Suppressor macrophage treated with lipopolysaccharide for 4 hours (primary cell): ENCODE measurements at regions not wholly inside any gene's neighbourhood (a gene's known extent, or its start where the extent isn't known, plus 50 kb on each side); places are given as distances from the start of the nearest gene placed in this dataset.
"Not testable (repeated sequence)": the region's sequence is repeated elsewhere in the genome, so short reads cannot be mapped to it uniquely, and the experiment has no call there.

Experiments used
- DNase-seq: peaks from one replicate; pipeline ENCODE4 v3.0.0-alpha.2; 2020

DNA sequence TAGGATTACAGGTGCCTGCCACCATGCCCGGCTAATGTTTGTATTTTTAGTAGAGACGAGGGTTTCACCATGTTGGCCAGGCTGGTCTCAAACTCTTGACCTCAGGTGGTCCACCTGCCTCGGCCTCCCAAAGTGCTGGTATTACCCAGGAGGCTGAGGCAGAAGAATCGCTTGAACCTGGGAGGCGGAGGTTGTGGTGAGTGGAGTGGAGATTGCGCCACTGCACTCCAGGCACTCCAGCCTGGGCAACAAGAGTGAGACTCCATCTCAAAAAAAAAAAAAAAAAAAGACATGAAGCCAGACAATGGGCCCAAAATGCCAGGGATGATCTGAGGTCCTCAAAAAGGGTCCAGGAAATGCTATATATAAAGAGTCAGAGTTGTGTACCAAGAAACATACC is 392.9 kb downstream of the SEC14L1 start:
- DNase-seq, result not testable (repeated sequence)

GRCh38 chr17:77534137-77534536 is 393.4 kb downstream of the SEC14L1 start:
- DNase-seq, result no peak

DNA sequence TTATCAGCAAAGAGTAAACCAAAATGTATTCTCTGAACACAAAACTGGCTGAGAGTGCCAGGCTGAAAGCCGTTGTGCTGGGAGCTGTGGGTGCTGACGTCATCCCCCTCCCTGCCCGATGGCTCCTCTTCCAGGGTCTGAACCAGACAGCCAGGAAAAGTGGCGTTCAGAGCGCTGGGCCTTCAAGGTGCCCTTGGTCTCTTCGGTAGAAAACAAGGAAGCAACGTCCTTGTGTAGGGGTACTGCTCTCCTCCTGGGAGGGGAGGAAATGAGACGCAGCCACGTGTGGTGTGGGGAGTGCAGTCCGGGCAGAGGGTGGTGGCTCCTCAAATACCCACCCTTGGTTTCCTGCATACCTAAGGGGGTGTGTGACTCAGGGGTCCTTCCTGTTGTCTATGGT is 394.7 kb downstream of the SEC14L1 start:
- peak; percentile 30 for DNase-seq

GRCh38 chr17:77535892-77536291 is 395.1 kb downstream of the SEC14L1 start:
- DNase-seq, result peak; percentile 80

DNA sequence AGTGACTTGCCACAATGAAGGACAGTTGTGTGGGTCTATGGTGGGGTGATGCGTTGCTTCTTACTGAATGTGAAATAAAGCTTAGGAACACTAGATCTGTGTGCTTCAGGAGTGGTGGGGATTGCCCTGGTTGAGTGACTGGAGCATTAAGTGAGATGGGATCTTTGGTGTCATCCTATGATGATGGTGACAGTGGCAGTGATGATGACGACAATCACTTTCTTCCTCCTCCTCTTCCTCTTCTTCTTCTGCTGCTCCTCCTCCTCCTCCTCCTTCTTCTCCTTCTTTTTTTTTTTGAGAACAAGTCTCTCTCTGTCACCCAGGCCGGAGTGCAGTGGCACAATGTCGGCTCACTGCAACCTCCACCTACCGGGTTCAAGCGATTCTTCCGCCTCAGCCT is 396.8 kb downstream of the SEC14L1 start:
- peak; percentile 63 for DNase-seq

DNA sequence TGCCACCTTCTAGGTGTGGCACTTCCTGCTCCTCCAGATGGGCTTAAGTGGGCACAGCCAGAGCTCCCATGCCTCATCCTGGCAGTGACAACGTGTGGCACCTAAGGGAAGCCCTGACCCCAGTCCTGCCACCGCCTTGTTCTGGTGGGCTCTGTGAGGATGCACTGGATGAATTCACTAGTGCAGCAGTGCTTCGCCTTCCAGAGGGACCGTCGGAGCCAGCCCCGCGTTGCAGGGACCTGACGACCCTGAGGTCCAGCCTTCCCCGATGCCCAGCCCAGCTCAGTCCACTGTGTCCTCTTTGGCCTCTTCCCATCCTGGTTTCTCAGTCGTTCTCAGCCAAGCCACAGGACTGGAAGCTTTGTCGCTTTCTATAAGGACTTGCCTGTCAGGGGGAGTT is 399.8 kb downstream of the SEC14L1 start:
- no peak for DNase-seq

DNA sequence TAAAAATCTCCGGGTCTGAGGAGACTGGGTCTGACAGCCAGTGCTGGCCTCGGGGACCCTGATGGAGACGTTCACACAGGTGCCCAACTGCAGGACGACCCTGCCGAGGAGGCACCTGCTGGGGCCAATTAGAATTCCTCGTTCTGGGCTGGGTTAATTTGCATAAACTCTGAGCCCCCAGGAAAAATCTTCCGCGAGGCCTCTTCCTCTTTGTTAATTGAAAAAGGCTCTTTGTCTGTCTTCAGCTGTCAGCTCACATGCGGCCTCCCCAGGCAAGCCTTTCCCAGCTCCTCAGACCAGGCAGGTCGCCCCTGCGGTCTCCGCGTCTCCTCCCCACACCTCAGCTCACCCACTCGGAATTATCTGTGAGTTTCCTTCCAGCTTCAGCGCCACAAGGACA is 400.2 kb downstream of the SEC14L1 start:
- no peak for DNase-seq

GRCh38 chr17:77542011-77542410 is 401.2 kb downstream of the SEC14L1 start:
- DNase-seq, result no peak

- peak; percentile 85 for DNase-seq
These were observed 402.1 kb downstream of the SEC14L1 start for GRCh38 chr17:77542551-77543490.

GRCh38 chr17:77543801-77544200 is 403.0 kb downstream of the SEC14L1 start:
- no peak for DNase-seq

- DNase-seq, result no peak
These were observed 403.8 kb downstream of the SEC14L1 start for GRCh38 chr17:77544347-77545110.

DNA sequence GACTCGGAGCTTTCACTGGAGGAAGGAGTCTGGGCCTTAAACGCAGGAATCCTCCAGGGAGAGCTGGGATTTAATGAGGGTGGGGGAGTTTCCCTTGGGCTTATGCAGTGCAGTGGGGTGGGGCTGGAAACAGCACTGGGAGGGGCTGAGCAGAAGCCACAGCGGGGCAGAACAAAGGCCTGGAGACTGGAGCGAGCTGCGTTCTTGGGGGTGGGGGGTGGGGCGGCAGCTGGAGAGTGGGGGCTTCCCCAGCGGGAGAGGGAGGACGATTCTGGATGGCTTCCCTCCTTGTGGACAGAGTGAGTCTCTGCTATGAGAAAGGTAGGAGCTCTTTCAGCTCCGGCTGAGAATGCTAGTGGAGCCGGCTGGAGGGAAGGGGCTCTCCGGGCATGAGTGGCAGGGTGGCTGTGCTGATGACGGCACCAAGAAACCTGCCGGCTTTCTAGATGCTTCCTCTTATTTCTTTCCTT is 406.0 kb downstream of the SEC14L1 start:
- DNase-seq, result peak; percentile 51

DNA sequence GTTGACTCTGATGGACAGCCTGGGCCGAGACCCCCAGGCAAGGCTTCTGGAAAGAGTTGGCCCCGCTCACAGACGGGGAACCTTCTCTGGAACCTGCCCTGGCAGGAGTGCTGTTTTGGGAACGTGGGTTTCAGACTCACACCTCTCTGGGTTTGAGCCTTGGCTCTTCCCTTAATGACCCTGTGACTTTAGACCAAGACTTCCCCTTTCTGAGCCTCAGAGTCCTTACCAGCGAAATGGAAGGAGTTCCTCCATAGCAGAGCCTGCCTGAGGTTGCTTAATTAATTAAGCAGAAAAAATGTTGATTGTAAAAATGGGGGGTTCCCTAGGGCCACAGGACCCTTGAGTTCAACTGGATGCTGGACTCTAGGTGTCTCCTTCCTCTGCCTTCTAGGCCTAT is 408.2 kb downstream of the SEC14L1 start:
- DNase-seq, result peak; percentile 55

- DNase-seq, result no peak
These were observed 408.7 kb upstream of the TNRC6C start for GRCh38 chr17:77549726-77550366.

- no peak for DNase-seq
These were observed 404.9 kb upstream of the TNRC6C start for GRCh38 chr17:77553459-77554066.

DNA sequence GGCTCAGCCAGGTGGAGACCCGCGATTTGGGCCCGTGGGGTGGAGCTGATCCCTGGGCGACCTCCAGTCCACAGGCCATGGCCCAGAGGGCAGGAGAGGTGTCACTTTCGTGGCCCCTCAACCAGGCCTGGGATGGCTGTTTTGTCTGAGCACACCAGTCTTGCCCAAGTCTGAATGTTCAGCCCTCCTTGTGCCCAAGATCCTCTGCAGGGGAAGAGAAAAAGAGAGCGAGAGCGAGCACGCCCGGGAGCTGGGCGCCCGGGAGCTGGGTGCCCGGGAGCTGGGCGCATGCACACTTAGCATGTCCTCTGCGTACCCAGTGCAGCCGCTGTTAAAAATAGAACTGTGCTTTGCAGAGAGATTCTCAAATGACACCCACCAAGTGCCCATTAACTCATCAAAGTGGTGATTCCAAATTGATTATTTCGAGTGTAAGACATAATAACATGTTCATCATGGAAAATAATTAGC is 403.3 kb upstream of the TNRC6C start:
- no peak for DNase-seq

DNA sequence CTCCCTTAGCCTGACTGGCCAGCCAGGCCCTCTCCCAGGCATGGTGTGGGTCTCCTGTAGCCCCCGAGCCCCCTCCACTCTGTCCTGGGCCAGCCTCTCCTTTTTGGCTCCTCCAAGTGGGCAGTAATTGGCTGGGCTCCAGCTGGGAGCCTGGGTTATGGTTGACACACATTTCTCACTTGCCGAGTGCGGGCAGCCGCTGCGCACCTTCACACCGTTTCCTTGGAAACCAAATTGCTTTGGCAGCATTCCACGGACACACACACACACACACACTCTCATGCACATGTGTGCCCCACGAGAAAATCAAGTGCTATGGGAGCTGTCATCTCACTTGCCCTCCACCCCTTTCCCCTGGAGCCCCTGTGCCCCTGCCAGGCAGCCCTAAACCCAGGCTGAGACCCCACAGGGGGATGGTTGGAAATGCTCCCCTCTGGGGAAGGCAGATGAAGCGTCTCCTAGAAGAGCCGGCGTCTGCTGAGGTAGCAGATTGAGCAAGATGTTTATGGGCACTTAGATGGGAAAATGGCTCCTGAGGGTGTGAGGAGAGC is 402.7 kb upstream of the TNRC6C start:
- DNase-seq, result no peak

GRCh38 chr17:77556383-77557061 is 402.0 kb upstream of the TNRC6C start:
- no peak for DNase-seq

- no peak for DNase-seq
These were observed 399.5 kb upstream of the TNRC6C start for GRCh38 chr17:77558846-77559626.

DNA sequence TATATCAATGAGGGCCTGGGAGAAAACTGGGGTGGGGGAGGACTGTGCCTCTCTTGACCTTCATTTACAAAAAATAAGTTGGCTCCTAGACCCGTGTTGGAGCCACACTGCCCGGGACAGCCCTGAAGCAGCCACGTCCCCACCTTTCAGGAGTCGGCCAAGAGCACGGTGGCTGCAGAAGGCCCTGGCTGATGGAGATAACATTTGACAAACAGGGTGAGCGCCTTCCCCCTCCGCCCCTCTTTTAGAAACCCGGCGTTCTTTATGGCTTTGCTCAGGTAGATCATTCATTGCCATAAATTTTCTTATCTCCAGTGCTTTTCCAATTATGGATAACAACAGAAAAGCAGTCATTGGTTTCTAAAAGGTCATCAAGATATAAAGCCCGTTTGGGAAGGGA is 398.1 kb upstream of the TNRC6C start:
- DNase-seq, result no peak

- DNase-seq, result no peak
These were observed 397.7 kb upstream of the TNRC6C start for GRCh38 chr17:77560841-77561240.
